Smooth muscle cell (in vitro differentiated cells): ENCODE measurements at regions not wholly inside any gene's neighbourhood (a gene's known extent, or its start where the extent isn't known, plus 50 kb on each side); places are given as distances from the start of the nearest gene placed in this dataset.

Experiments used
- DNase-seq: peaks from one replicate; lab custom pipeline; 2025; ENCODE audit not compliant: unreplicated experiment; lab: John Stamatoyannopoulos, UW
- H2AFZ ChIP-seq: fragments of 200-600 bp; sonication (generic); 2 replicates; pipeline ENCODE4 v1.6.0; 2016; ENCODE audit warnings: antibody characterized with exemption, low read depth, mild to moderate bottlenecking
- H3F3A ChIP-seq: fragments of 200-600 bp; sonication (generic); 2 replicates; pipeline ENCODE4 v1.6.0; 2017; ENCODE audit warnings: antibody characterized with exemption, low read depth
- H3K27ac ChIP-seq: fragments of 200-600 bp; sonication (generic); 2 replicates; pipeline ENCODE4 v1.5.1; 2016; ENCODE audit warnings: low read depth, mild to moderate bottlenecking
- H3K27me3 ChIP-seq: fragments of 200-600 bp; sonication (generic); 2 replicates; pipeline ENCODE4 v1.6.1; 2016; ENCODE audit warnings: low read depth, mild to moderate bottlenecking
- H3K36me3 ChIP-seq: fragments of 200-600 bp; sonication (generic); 2 replicates; pipeline ENCODE4 v1.5.1; 2016; ENCODE audit warnings: low read depth
- H3K4me1 ChIP-seq: fragments of 200-600 bp; sonication (generic); 2 replicates; pipeline ENCODE4 v1.5.1; 2016; ENCODE audit warnings: low read depth
- H3K4me2 ChIP-seq: fragments of 200-600 bp; sonication (generic); 2 replicates; pipeline ENCODE4 v1.6.0; 2016; ENCODE audit warnings: mild to moderate bottlenecking
- H3K4me3 ChIP-seq: fragments of 200-600 bp; sonication (generic); 2 replicates; pipeline ENCODE4 v1.5.1; 2016; ENCODE audit warnings: mild to moderate bottlenecking
- H3K79me2 ChIP-seq: fragments of 200-600 bp; sonication (generic); 2 replicates; pipeline ENCODE4 v1.6.0; 2016; ENCODE audit warnings: low read depth, mild to moderate bottlenecking
- H3K9ac ChIP-seq: fragments of 200-600 bp; sonication (generic); 2 replicates; pipeline ENCODE4 v1.6.0; 2016; ENCODE audit warnings: low read depth
- H3K9me3 ChIP-seq: fragments of 200-600 bp; sonication (generic); replicated peaks from 2 replicates; pipeline ENCODE4 v1.5.1; 2016; ENCODE audit warnings: low read depth
- H4K20me1 ChIP-seq: fragments of 200-600 bp; sonication (generic); 2 replicates; pipeline ENCODE4 v1.6.0; 2016; ENCODE audit warnings: low read depth
- CTCF ChIP-seq: fragments of 200-600 bp; sonication (generic); IDR thresholded peaks from 2 replicates; pipeline ENCODE4 v1.5.1; 2017; ENCODE audit warnings: borderline replicate concordance, mild to moderate bottlenecking, antibody characterized with exemption; ENCODE audit not compliant: insufficient read depth, poor library complexity, severe bottlenecking
- WGBS: methylation state at CpG from one replicate; pipeline ENCODE4 v1.1.7; 2016; ENCODE audit warnings: low lambda C conversion rate; 5-methylcytosine and 5-hydroxymethylcytosine counted together

- Histone ChIP-seq H3K36me3 (no peaks in the 10 kb centered on the region), H3K79me2 (no peaks in the 10 kb centered on the region), H3K9me3 (no peaks in the 10 kb centered on the region), H3K27me3 (no peaks in the 10 kb centered on the region), H3K9ac (no peak overlapping the region), H2AFZ (no peak overlapping the region), H3F3A (no peaks in the 10 kb centered on the region), H3K4me1 (no peaks in the 10 kb centered on the region), H4K20me1 (no peaks in the 10 kb centered on the region), H3K4me3 (no peak overlapping the region), H3K27ac (no peak overlapping the region), H3K4me2 (no peak overlapping the region)
- no peak for TF ChIP-seq CTCF
- WGBS, result 92% methylated on average over 5 of the region's 5 CpGs
- no peak for DNase-seq
Measured at GRCh38 chr19:28341810-28342350, 871.1 kb downstream of the UQCRFS1 start.

GRCh38 chr19:28334419-28334818 is 878.5 kb downstream of the UQCRFS1 start:
- Histone ChIP-seq H3K79me2 (no peaks in the 10 kb centered on the region), H3K9me3 (no peaks in the 10 kb centered on the region), H4K20me1 (no peaks in the 10 kb centered on the region), H3K4me3 (no peak overlapping the region), H3F3A (no peaks in the 10 kb centered on the region), H3K27me3 (no peaks in the 10 kb centered on the region), H3K9ac (no peak overlapping the region), H3K4me2 (no peak overlapping the region), H3K36me3 (no peaks in the 10 kb centered on the region), H3K4me1 (no peaks in the 10 kb centered on the region), H3K27ac (no peak overlapping the region), H2AFZ (no peak overlapping the region)
- DNase-seq, result no peak
- no peak for TF ChIP-seq CTCF
- 76% methylated on average over 4 of the region's 4 CpGs for WGBS

- no peak overlapping the region for H3K27ac ChIP-seq
- no peak overlapping the region for H3K4me3 ChIP-seq
- 86% methylated on average over 5 of the region's 5 CpGs for WGBS
- no peaks in the 10 kb centered on the region for H4K20me1 ChIP-seq
- DNase-seq, result no peak
- no peak overlapping the region for H3K9ac ChIP-seq
- no peaks in the 10 kb centered on the region for H3K79me2 ChIP-seq
- no peak overlapping the region for H2AFZ ChIP-seq
- no peak overlapping the region for H3K4me2 ChIP-seq
- no peak for TF ChIP-seq CTCF
- H3F3A ChIP-seq, result no peaks in the 10 kb centered on the region
- H3K4me1 ChIP-seq, result no peaks in the 10 kb centered on the region
- H3K27me3 ChIP-seq, result no peaks in the 10 kb centered on the region
- H3K9me3 ChIP-seq, result no peaks in the 10 kb centered on the region
- H3K36me3 ChIP-seq, result no peaks in the 10 kb centered on the region
Measured at GRCh38 chr19:28333909-28334308, 879.0 kb downstream of the UQCRFS1 start.

- no peak overlapping the region for H3K9ac ChIP-seq
- no peak overlapping the region for H3K4me2 ChIP-seq
- no peak for DNase-seq
- no peak for TF ChIP-seq CTCF
- 97% methylated on average over 2 of the region's 2 CpGs for WGBS
- H3K79me2 ChIP-seq, result no peaks in the 10 kb centered on the region
- H3K27ac ChIP-seq, result no peak overlapping the region
- H3K4me3 ChIP-seq, result no peak overlapping the region
- H2AFZ ChIP-seq, result no peak overlapping the region
- H3F3A ChIP-seq, result no peaks in the 10 kb centered on the region
- no peaks in the 10 kb centered on the region for H3K36me3 ChIP-seq
- H3K4me1 ChIP-seq, result no peaks in the 10 kb centered on the region
- no peaks in the 10 kb centered on the region for H3K27me3 ChIP-seq
- no peaks in the 10 kb centered on the region for H4K20me1 ChIP-seq
- H3K9me3 ChIP-seq, result no peaks in the 10 kb centered on the region
Measured at GRCh38 chr19:28332886-28333285, 880.1 kb downstream of the UQCRFS1 start.
